ENCODE measurements at regions not wholly inside any gene's neighbourhood (a gene's known extent, or its start where the extent isn't known, plus 50 kb on each side); places are given as distances from the start of the nearest gene placed in this dataset.

GRCh38 chr13:83995930-83996329 lies 113.7 kb upstream of the SLITRK1 start:
- TF ChIP-seq CTCF (IDR thresholded peaks at IDR 0.05; ENCODE audit: low read depth, low read length, poor library complexity, severe bottlenecking) (no peak), EZH2phosphoT487 (IDR thresholded peaks at IDR 0.05; ENCODE audit: borderline replicate concordance, low read length) (no peak)

Measured in DOHH2 (cell line).